Stimulated activated CD4-positive, alpha-beta T cell treated with anti-CD3 and anti-CD28 coated beads, Interleukin-15, amount 100 ng/mL, for 48 hours (primary cell): ENCODE measurements at regions not wholly inside any gene's neighbourhood (a gene's known extent, or its start where the extent isn't known, plus 50 kb on each side); places are given as distances from the start of the nearest gene placed in this dataset.
"Not testable (repeated sequence)": the region's sequence is repeated elsewhere in the genome, so short reads cannot be mapped to it uniquely, and the experiment has no call there.

ENCODE experiments used
- DNase-seq, 2 donors: peaks; one replicate each; pipeline ENCODE4 v3.0.0-alpha.2; 2020; ENCODE audit warnings: low read depth in 2 of 2

- no peak for DNase-seq
Observed at GRCh38 chr1:224791362-224791941, 138.0 kb upstream of the DNAH14 start.

GRCh38 chr1:224795591-224795990 is 133.9 kb upstream of the DNAH14 start:
- no peak for DNase-seq

GRCh38 chr1:224799083-224799482 is 130.4 kb upstream of the DNAH14 start:
- DNase-seq: no peak

GRCh38 chr1:224800486-224801119 is 128.9 kb upstream of the DNAH14 start:
- DNase-seq: no peak

GRCh38 chr1:224801844-224802490 is 127.5 kb upstream of the DNAH14 start:
- DNase-seq: no peak

GRCh38 chr1:224802617-224803016 is 126.9 kb upstream of the DNAH14 start:
- no peak for DNase-seq

GRCh38 chr1:224804220-224804619 is 125.3 kb upstream of the DNAH14 start:
- no peak for DNase-seq

GRCh38 chr1:224805889-224806288 is 123.6 kb upstream of the DNAH14 start:
- no peak for DNase-seq

- no peak for DNase-seq
Observed at GRCh38 chr1:224809137-224809536, 120.3 kb upstream of the DNAH14 start.

GRCh38 chr1:224809613-224810012 is 119.9 kb upstream of the DNAH14 start:
- DNase-seq: no peak

- DNase-seq: no peak
Observed at GRCh38 chr1:224811564-224811963, 117.9 kb upstream of the DNAH14 start.

- no peak for DNase-seq
Observed at GRCh38 chr1:224815647-224816046, 113.8 kb upstream of the DNAH14 start.

- no peak for DNase-seq
Observed at GRCh38 chr1:224816062-224816461, 113.4 kb upstream of the DNAH14 start.

GRCh38 chr1:224817382-224817781 is 112.1 kb upstream of the DNAH14 start:
- no peak for DNase-seq

GRCh38 chr1:224819861-224820260 is 109.6 kb upstream of the DNAH14 start:
- no peak for DNase-seq

GRCh38 chr1:224820341-224820740 is 109.1 kb upstream of the DNAH14 start:
- DNase-seq: no peak

GRCh38 chr1:224821751-224822150 is 107.7 kb upstream of the DNAH14 start:
- not testable (repeated sequence) for DNase-seq

GRCh38 chr1:224825525-224826000 is 103.9 kb upstream of the DNAH14 start:
- DNase-seq: no peak

- no peak for DNase-seq
Observed at GRCh38 chr1:224828691-224829090, 100.8 kb upstream of the DNAH14 start.

- no peak for DNase-seq
Observed at GRCh38 chr1:224831501-224831900, 98.0 kb upstream of the DNAH14 start.

GRCh38 chr1:224839648-224840300 is 89.7 kb upstream of the DNAH14 start:
- DNase-seq: not testable (repeated sequence)

- DNase-seq: not testable (repeated sequence)
Observed at GRCh38 chr1:224841803-224842202, 87.7 kb upstream of the DNAH14 start.
